HG03571 (cell line): ENCODE measurements at regions not wholly inside any gene's neighbourhood (a gene's known extent, or its start where the extent isn't known, plus 50 kb on each side); places are given as distances from the start of the nearest gene placed in this dataset.
"Not testable (repeated sequence)": the region's sequence is repeated elsewhere in the genome, so short reads cannot be mapped to it uniquely, and the experiment has no call there.

Experiments
- ATAC-seq: cut with Tn5 transposase; IDR thresholded peaks from one replicate; pipeline ENCODE4 v1.9.1; 2021; ENCODE audit not compliant: unreplicated experiment

DNA sequence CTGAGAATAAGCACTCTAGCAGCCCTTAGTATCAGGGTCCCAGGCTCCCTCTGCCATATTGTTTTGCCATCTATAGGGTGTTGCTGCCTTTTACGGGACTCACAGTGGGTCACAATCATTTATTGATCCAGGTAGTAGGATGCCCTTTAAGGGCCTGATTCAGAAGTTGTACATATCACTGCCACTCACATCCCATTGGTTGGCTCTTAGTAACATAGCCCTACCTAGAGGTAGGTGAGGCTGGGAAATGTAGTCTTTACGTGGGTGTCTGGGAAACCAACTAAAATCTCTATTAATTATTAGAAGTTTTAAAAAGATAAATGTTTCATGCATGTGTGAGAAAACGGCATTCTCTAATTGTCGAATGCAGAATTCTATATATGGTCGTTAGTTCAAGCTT lies 78.8 kb upstream of the ATP5PO start:
- no peak for ATAC-seq

GRCh38 chr21:33993286-33994231 lies 78.0 kb upstream of the ATP5PO start:
- ATAC-seq: no peak

DNA sequence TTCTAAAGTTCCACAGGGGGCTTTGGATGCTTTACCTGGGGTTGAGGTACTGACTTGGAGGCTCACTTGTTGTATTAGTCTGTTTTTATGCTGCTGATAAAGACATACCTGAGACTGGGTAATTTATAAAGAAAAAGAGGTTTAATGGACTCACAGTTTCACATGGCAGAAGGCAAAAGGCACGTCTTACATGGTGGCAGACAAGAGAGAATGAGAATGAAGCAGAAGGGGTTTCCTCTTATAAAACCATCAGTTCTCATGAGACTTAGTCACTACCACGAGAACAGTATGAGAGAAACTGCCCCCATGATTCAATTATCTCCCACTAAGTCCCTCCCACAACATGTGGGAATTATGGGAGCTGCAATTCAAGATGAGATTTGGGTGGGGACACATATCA lies 76.8 kb upstream of the ATP5PO start:
- ATAC-seq: not testable (repeated sequence)

- no peak for ATAC-seq
Measured at GRCh38 chr21:33991133-33991532, 75.5 kb upstream of the ATP5PO start.

DNA sequence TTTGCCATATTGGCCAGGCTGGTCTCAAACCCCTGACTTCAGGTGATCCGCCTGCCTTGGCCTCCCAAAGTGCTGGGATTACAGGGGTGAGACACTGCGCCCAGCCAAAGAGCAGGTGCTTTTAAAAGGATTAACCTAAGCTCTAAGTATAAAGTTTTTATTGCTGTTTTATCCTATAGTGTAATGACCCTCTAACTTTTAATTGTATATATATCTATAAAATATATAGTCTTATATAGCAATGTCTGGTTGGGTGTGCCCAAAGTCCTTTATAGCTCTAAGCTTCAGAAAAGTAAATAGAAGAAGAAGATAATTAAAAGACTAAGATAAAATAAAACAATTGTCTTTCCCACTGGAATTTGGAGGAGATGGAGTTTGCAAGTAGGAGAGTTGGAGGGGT lies 73.8 kb upstream of the ATP5PO start:
- no peak for ATAC-seq

DNA sequence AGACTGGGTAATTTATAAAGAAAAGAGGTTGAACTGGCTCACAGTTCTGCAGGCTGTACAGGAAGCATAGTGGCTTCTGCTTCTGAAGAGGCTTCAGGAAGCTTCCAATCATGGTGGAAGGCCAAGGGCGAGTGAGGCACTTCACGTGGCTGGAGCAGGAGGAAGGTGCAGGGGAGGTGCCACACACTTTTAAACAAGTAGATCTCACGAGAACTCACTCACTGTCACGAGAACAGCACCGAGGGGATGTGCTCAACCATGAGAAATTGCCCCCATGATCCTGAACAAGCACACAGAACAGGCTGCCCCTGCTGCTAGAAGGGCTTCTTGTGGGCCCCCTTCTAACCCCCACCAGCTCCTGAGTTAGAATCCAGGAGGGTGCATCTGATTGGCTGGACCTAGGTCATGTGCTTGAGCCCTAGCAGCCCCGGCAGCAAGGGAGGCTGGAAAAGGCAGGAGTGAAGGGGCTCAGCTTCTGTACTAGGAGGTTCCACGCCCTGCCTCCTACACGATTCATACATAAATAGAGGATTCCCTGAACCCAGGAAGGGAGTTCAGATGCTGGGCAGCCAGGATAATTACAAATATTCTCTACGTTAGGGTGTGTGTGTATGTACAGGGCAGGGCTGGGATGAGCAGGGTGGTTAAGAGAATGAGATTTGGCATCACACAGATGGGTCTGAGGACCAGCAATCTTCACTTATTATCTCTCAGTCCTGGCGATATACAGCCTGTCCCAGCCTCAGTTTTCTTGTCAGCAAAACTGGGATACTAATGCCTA lies 72.8 kb upstream of the ATP5PO start:
- no peak for ATAC-seq

DNA sequence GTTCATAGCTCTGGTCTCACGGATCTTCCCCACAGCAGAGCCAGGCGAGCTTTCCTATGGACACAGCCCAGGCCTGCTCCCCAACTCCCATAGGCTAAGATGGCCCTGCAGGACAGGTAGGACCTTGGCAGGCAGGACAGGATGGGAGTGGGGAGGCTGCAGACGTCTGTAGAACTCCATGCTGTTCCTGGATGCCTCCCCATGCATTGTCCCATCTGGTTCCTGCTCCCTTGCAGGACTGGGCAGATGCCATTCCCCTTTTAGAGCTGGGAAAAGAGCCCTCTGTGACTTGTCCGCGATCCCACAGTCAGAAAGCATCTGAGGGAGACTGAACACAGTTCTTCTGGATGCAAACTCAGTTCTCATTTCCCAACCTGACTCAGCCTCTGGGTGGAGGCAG lies 71.9 kb upstream of the ATP5PO start:
- ATAC-seq: no peak

GRCh38 chr21:33985117-33986050 lies 69.8 kb upstream of the ATP5PO start:
- no peak for ATAC-seq

DNA sequence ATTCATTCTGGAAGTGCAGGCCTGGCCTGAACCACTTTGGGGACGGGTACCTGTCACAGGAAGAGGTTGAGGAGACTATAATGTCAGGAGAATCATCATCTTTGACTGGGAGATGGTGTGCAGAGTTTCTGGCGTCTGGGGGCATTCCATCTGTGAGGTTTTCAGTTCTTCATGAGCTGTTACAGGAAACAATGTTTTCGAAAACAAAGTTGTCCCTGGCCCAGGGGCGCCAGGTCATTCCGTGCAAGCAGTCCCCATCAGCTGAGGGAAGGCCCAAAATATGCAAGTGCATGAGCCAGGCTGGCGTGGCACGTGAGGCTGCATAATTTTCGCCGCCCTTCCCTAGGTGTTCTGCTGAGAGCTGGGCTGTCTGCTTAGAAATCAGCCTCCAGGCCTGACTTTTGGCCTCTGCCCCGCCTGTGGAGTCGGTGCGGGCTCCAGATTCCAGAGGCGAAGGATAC lies 68.4 kb upstream of the ATP5PO start:
- no peak for ATAC-seq

GRCh38 chr21:33981391-33982101 lies 65.9 kb upstream of the ATP5PO start:
- no peak for ATAC-seq

DNA sequence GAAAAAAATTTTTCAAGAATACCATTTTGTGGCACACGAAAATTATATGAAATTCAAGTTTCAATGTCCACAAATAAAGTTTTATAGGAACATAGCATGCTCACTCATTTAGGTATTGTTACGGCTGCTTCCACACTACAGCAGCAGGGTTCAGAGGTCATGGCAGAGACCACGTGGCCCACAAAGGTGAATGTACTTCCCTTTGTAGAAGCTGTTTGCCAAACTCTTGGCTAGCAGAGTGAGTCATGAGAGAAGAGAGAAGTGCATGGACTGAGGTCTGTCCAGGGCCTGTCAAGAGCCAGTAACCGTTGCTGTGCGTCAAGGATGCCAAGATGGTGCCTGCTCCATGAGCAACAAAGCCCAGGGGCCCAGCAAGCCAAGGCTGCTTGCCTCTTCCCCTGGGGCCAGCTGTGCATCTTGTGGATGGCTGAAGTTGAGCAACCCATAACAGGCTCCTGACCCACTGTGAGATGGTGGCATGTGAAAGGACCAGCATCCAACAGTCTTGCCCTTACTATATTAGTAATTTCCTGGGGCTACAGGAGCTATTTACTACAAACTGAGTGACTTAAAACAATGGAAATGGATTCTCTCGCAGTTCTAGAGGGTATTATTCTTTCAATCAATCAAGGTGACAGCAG lies 64.8 kb upstream of the ATP5PO start:
- no peak for ATAC-seq

GRCh38 chr21:33978585-33978984 lies 63.0 kb upstream of the ATP5PO start:
- no peak for ATAC-seq

- ATAC-seq: no peak
Measured at GRCh38 chr21:33977721-33978369, 62.2 kb upstream of the ATP5PO start.

- ATAC-seq: no peak
Measured at GRCh38 chr21:33977017-33977720, 61.6 kb upstream of the ATP5PO start.

- ATAC-seq: peak; percentile 47
Measured at GRCh38 chr21:33976082-33977016, 60.7 kb upstream of the ATP5PO start.

DNA sequence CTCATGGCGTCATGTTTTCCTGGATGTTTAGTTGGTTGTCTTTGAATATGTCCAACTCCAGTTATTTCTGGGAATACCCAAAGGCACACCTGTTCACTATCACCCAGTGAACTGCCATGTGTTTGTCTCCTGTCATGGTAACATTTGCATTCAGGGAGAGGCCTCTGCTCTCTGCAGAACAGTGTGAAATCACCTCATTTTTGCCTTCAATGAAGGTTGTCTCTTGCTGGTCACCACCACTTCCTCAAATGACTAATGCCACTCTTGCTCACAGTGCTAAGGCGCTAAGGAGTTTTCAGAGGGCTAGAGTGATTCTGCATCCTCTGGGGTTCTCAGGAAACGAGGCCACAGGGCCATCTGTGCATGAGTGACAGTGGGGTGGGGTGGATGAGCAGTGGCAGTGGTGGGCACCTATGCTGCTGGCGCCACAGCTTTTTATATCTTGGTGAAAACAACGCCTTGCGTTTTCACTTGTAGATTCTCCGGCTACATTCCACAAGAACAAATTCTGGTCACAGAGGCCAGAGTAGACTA lies 60.0 kb upstream of the ATP5PO start:
- ATAC-seq: peak; percentile 88
